GM21619 (cell line): ENCODE measurements at regions not wholly inside any gene's neighbourhood (a gene's known extent, or its start where the extent isn't known, plus 50 kb on each side); places are given as distances from the start of the nearest gene placed in this dataset.
"Not testable (repeated sequence)": the region's sequence is repeated elsewhere in the genome, so short reads cannot be mapped to it uniquely, and the experiment has no call there.

Experiments
- ATAC-seq: cut with Tn5 transposase; IDR thresholded peaks from one replicate; pipeline ENCODE4 v1.9.1; 2021; ENCODE audit not compliant: unreplicated experiment

GRCh38 chr6:12348530-12349511 is 58.7 kb downstream of the EDN1 start:
- ATAC-seq: no peak

GRCh38 chr6:12350644-12351170 is 60.5 kb downstream of the EDN1 start:
- ATAC-seq: no peak

GRCh38 chr6:12351672-12352071 is 61.5 kb downstream of the EDN1 start:
- ATAC-seq: no peak

- ATAC-seq: no peak
Measured at GRCh38 chr6:12353731-12354130, 63.6 kb downstream of the EDN1 start.

GRCh38 chr6:12354499-12354898 is 64.3 kb downstream of the EDN1 start:
- ATAC-seq: peak; percentile 51

- ATAC-seq: no peak
Measured at GRCh38 chr6:12355354-12355753, 65.2 kb downstream of the EDN1 start.

- ATAC-seq: no peak
Measured at GRCh38 chr6:12356431-12356830, 66.3 kb downstream of the EDN1 start.

- peak; percentile 67 for ATAC-seq
Measured at GRCh38 chr6:12356983-12357972, 67.1 kb downstream of the EDN1 start.

- ATAC-seq: no peak
Measured at GRCh38 chr6:12359036-12359435, 68.9 kb downstream of the EDN1 start.

GRCh38 chr6:12361042-12361765 is 71.0 kb downstream of the EDN1 start:
- no peak for ATAC-seq

- ATAC-seq: not testable (repeated sequence)
Measured at GRCh38 chr6:12363277-12363650, 73.1 kb downstream of the EDN1 start.

GRCh38 chr6:12363651-12364381 is 73.7 kb downstream of the EDN1 start:
- peak; percentile 68 for ATAC-seq

GRCh38 chr6:12364621-12365020 is 74.5 kb downstream of the EDN1 start:
- no peak for ATAC-seq

GRCh38 chr6:12366731-12367130 is 76.6 kb downstream of the EDN1 start:
- ATAC-seq: no peak

- ATAC-seq: no peak
Measured at GRCh38 chr6:12367412-12367811, 77.3 kb downstream of the EDN1 start.

- ATAC-seq: no peak
Measured at GRCh38 chr6:12369355-12369754, 79.2 kb downstream of the EDN1 start.

GRCh38 chr6:12369781-12370262 is 79.7 kb downstream of the EDN1 start:
- peak; percentile 53 for ATAC-seq

- ATAC-seq: no peak
Measured at GRCh38 chr6:12371151-12371550, 81.0 kb downstream of the EDN1 start.

- peak; percentile 61 for ATAC-seq
Measured at GRCh38 chr6:12371641-12372146, 81.5 kb downstream of the EDN1 start.

- no peak for ATAC-seq
Measured at GRCh38 chr6:12379181-12379580, 89.0 kb downstream of the EDN1 start.
